GM19395 (cell line): ENCODE measurements at regions not wholly inside any gene's neighbourhood (a gene's known extent, or its start where the extent isn't known, plus 50 kb on each side); places are given as distances from the start of the nearest gene placed in this dataset.

Experiments
- ATAC-seq: cut with Tn5 transposase; IDR thresholded peaks from one replicate; pipeline ENCODE4 v1.9.1; 2021; ENCODE audit warnings: mild to moderate bottlenecking, moderate library complexity; ENCODE audit not compliant: unreplicated experiment

DNA sequence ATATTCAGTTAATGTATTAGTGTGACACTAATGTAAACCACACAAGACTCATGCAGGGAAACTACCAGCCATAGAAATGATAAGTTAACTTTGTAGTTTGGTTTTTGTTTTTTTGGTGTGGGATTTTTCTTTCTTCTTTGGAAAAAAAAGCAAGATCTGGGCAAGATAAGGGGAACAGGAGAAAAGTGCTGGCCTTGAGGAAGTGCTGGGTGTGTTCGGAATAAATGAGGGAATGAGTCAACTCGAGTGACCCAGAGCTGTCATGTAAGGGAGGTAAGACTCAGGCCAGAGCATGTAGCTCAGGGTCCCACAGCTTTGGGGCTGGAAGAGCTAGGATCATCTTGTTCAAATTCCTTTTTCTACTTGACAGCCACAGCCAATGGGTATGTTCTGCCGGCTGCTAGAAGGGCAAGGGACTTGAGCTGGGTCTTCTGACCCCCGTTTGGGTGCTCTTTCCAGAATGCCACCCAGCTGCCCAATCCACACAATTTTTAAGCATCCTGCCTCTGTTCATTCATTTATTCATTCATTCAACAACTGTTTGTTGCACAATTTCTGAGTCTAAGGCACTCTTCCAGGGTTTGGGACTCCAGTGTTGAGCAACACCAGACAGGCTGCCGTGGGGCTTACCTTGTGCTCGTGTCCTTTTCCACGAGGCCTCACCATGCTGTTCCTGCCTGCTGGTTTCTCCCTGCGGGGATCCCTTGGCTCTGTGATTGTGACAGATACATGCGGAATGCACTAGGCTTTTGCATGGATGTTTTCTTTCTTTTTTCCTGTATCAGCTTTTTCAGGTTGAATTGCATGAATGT lies 54.5 kb downstream of the CLDN34 start:
- ATAC-seq, result no peak

DNA sequence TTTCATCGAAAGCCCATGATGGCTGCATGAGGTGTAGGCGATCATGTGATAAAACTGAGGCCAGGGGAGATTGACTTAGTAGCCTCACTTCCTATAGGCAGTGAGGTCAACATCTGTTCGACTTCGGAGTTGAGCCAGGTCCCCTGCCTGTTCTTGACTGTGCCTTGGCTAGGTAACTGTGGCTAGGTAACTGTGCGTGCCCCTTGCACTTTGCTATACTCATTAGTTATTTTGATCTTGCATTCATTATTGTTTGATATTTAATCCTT lies 55.0 kb downstream of the CLDN34 start:
- no peak for ATAC-seq

GRCh38 chrX:10022580-10023245 lies 55.6 kb downstream of the CLDN34 start:
- no peak for ATAC-seq

GRCh38 chrX:10023821-10024220 lies 56.7 kb downstream of the CLDN34 start:
- no peak for ATAC-seq

DNA sequence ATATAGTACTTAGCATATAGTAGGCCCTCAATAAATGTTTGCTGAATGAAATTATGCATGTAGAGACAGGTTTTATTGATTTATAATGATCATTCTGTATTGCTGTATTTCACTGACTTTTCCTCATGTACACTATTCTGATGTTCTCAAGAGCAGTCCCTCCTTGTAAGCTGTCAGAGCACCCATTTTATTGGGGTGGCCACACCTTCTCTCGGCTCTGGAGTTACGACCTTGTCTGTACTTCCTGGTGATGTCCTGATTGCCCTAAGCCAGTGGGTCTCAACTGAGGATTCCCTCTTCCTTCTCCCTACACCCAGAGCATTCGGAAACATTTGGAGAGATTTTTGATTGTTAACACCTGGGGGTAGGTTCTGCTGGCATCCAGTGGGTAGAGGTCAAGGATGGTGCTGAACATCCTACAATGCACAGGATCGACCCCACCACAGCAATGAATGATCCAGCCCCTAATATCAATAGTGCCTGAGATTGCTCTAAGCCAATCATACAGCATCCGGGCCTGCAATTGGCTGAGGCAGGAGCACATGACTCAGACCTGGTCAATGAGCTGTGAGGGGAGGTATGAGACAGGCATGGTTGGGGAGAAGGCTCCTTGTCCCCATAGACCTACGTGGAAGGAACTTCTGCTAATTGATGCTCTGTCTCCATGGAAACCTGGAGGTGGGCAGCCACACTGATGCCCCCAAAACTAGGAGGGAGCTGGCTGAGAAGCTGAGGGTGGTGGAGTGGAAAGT lies 58.8 kb downstream of the CLDN34 start:
- ATAC-seq, result no peak

DNA sequence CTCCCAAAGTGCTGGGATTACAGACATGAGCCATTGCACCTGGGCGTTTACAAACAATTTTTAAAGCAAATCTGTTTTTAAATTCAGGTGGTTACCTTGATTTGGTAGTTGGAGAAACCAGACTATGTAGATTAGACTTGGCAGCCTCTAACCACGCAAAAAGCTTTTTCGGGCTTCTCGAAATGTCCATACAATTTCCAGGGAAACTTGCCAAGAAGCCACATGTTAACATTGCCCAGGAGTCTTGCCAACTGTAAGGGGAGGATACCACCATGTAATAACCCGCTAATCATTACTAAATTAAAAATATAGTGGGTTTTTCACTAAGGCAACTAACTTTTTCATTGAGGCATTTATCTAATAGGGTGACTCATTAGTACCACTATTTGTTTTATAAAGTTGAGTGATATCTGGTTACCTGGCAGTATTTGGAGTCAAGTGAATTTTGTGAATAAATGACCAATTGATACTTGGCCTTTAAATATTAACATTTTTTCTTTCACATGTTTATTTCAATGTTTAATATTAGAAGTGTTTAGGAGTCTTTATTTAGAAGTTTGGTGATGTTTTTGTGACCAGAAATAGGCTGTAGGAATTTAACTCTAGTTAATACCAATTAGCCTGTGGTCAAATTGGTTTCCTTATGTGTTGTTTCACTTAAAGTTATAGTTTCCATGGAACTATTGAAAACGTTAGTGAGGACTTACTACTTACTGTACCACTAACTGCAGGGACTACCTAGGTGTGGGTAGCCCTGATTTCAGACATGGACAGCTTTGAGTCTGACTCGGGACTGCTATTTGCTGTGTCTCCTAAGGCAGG lies 61.3 kb downstream of the CLDN34 start:
- no peak for ATAC-seq

GRCh38 chrX:10030570-10030969 lies 63.4 kb downstream of the CLDN34 start:
- no peak for ATAC-seq

GRCh38 chrX:10031746-10032145 lies 64.6 kb downstream of the CLDN34 start:
- ATAC-seq, result no peak

DNA sequence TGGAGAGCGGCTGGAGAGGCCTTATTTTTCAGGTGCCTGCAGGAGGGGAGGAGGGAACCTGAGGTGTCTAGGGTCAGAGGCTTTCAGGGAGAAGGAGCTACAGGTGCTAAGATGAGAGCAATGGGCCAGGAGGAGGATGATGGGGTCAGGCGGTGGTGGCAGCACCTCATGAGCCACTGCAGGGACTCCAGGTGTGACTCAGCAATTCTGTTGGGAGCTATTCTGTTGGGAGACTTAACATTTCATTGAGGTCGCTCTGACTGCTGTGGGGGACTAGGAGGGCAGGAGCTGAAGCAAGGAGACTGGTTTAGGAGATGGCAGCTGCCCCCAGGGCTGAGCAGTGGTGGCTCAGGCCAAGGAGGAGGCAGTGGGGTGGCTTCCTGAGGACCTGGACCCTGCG lies 65.0 kb downstream of the CLDN34 start:
- ATAC-seq, result no peak

- ATAC-seq, result no peak
These were observed 66.3 kb downstream of the CLDN34 start for GRCh38 chrX:10033375-10034007.

DNA sequence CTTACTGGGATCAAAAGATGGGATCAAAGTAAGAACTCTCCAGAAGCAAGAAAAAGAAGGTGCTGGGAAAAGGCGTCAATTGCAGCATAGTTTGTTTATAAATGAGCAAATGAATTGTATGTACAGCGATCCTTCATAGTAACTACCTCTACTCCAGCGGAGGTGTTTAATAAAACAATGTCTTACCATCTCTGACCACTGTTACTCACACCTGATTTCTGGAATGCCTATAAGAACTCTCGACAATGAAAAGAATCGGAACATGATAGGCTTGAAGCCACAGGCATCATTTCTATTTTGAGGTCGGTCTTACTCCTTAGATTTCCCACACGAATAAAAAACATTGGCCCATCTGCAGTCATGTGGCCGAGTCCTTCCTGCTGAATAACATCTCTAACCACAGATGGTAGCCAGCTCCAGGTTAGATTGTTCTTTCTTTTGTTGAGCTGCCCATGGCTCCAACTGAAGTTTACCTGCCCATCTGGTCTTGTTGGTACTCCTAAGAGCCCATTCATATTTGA lies 67.6 kb downstream of the CLDN34 start:
- no peak for ATAC-seq

DNA sequence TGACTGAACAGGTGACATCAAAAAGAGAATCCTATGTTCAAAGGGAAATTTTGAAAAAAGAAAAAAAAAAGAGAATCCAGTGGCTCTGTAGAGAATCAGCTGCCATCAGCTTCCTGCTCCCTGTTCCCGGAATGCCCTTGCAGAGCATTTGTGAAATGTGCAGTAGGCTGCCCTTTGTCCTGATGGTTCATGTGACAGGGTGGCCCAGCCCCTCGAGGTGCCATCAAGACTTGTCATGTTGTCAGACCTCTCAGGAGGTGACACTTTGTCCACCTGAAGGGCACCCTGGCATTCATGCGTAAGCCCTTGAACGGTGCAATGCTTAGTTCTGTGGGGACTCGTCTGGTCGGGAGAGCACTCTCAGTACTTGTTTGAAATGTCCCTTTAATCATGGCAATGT lies 71.4 kb downstream of the CLDN34 start:
- no peak for ATAC-seq

- ATAC-seq, result no peak
These were observed 72.9 kb downstream of the CLDN34 start for GRCh38 chrX:10039821-10040793.

GRCh38 chrX:10040961-10041360 lies 73.8 kb downstream of the CLDN34 start:
- no peak for ATAC-seq

DNA sequence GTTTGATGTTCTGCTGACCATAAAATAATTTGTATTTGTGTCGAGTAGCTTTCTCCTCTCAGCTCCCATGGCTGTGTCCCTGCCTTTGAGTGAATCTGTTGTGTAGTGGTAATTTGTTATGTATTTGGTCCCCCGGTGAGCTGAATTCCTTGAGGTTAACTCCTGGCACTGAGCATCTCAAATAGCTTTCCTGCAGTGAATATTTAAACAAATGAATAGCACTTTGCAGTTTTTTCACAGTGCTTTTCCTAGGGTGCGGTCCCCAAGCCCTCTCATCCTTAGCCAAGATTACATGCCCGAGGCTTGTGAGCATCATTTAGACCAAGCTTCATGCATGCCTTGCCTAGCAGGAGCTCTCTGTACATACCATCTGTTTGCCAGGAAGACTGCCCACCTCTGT lies 74.2 kb downstream of the CLDN34 start:
- no peak for ATAC-seq

GRCh38 chrX:10042055-10042454 lies 74.9 kb downstream of the CLDN34 start:
- ATAC-seq, result no peak

DNA sequence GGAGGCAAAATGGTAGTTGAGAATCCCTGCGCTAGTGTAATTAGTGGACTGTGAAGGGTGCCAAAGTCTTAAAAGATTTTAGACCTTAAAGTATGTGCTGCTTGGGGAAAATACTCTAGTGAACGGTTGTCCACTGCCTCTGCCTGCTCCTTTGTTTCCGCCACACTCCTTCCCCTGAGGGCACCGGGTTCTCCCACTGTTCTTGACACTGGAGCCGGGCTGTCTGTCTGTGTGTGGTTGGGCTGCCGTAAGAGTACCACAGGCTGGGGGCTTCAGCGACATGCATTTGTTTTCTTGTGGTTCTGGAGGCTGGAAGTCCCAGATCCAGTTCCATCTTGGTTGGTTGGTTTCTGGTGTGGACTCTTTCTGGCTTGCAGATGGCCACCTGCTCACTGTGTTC lies 76.2 kb downstream of the CLDN34 start:
- no peak for ATAC-seq

DNA sequence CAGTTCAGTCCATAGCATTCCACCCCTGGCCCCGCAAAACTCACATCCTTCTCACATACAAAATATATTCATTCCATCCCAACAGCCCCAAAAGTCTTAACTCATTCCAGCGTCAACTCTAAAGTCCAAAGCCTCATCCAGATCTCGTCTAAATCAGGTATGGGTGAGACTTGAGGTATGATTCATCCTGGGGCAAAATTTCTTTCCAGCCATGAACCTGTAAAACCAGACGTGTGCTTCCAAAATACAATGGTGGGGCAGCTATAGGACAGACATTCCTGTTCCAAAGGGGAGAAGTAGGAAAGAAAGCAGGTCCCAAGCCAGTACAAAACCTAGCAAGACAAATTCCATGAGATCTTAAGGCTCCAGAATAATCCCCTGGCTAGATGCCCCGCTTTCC lies 76.9 kb downstream of the CLDN34 start:
- no peak for ATAC-seq

DNA sequence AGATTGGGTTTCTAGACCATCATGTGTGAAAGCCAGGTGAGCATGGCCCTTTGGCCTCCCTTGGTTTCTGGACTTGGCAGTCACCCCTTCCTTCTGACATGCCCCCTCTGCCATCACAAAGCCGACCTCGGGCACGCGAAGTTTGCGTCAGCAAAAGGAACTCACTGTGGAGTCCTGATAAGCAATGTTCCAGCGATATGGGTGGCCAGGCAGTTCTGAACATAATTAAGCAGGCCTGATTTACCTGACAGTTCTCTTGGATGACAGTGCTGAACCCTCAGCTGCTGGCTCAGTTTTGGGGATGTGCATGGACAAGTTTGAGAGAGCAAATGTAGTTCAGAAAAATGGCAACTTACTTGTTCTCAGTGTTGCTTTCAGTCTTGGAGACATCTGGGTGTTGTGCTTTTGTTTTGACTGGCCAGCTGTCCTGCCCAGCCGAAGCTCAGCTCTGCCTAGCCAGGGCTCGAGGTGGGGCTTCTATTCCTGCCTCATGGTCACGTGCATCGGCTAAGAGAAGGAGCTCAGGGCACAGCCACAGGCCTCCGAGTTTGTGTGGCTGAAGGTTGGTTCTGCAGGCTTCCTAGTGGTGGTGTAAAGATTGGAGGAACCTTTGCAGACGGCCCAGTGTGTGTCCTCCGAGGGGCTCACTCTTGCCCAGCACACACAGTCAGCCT lies 78.3 kb downstream of the CLDN34 start:
- no peak for ATAC-seq
